Gastroesophageal sphincter (tissue), 4 donors: ENCODE measurements at regions not wholly inside any gene's neighbourhood (a gene's known extent, or its start where the extent isn't known, plus 50 kb on each side); places are given as distances from the start of the nearest gene placed in this dataset.

Source experiments
- ATAC-seq: fragments of 150-250 bp; one replicate; pipeline ENCODE4 v1.9.1; 2016; ENCODE audit warnings: mild to moderate bottlenecking, moderate library complexity
- H3K27ac ChIP-seq, 4 donors: fragments of 200-600 bp; sonication (generic) in 3 of 4; 1 replicate in 3 of 4; 2 replicates in 1 of 4; pipeline ENCODE4 v1.5.1; 2016 to 2019
- H3K27me3 ChIP-seq: fragments of 200-600 bp; sonication (generic); one replicate; pipeline ENCODE4 v1.5.1; 2019
- H3K36me3 ChIP-seq, 2 donors: fragments of 200-600 bp; sonication (generic); one replicate each; pipeline ENCODE4 v1.5.1; 2019; ENCODE audit warnings: control low read depth in 1 of 2
- H3K4me1 ChIP-seq, 3 donors: fragments of 200-600 bp; sonication (generic); 1 replicate in 2 of 3; 2 replicates in 1 of 3; pipeline ENCODE4 v1.5.1; 2016 to 2019; ENCODE audit warnings: control low read depth in 2 of 3
- H3K4me3 ChIP-seq, 2 donors: fragments of 200-600 bp; sonication (generic); one replicate each; pipeline ENCODE4 v1.5.1; 2019; ENCODE audit warnings: mild to moderate bottlenecking in 1 of 2, moderate library complexity in 1 of 2
- H3K9me3 ChIP-seq, 3 donors: fragments of 200-600 bp; sonication (generic); one replicate each; pipeline ENCODE4 v1.5.1; 2017 to 2019; ENCODE audit warnings: control low read depth in 2 of 3
- CTCF ChIP-seq, 4 experiments: fragments of 200-600 bp in 2 of 4; fragments of 450-650 bp in 2 of 4; sonication (generic) in 1 of 4; IDR thresholded peaks; one replicate each; pipeline ENCODE4 v1.5.1; 2017 to 2019; ENCODE audit warnings: antibody characterized with exemption in 4 of 4, mild to moderate bottlenecking in 2 of 4, moderate library complexity in 2 of 4
- EP300 ChIP-seq: sonication (generic); formaldehyde crosslinking; IDR thresholded peaks from one replicate; pipeline ENCODE4 v1.6.1; 2017; ENCODE audit warnings: antibody characterized with exemption, mild to moderate bottlenecking
- POLR2A ChIP-seq, 2 donors: fragments of 450-650 bp; IDR thresholded peaks; one replicate each; pipeline ENCODE4 v1.6.1; 2017; ENCODE audit warnings: antibody characterized with exemption in 2 of 2, mild to moderate bottlenecking in 2 of 2, moderate library complexity in 1 of 2
- POLR2AphosphoS5 ChIP-seq: sonication (generic); formaldehyde crosslinking; IDR thresholded peaks from one replicate; pipeline ENCODE4 v1.6.1; 2017; ENCODE audit warnings: antibody characterized with exemption
- WGBS, 2 donors: methylation state at CpG; one replicate each; pipeline ENCODE4 v1.1.5; 2018; ENCODE audit warnings: low coverage in 1 of 2; 5-methylcytosine and 5-hydroxymethylcytosine counted together

- TF ChIP-seq POLR2AphosphoS5 (no peak), POLR2A (IDR thresholded peaks at IDR 0.05) (no peak), CTCF (IDR thresholded peaks at IDR 0.05) (no peak), EP300 (no peak)
- Histone ChIP-seq H3K36me3 (no peaks in the 10 kb centered on the region), H3K4me3 (no peak overlapping the region), H3K9me3 (no peaks in the 10 kb centered on the region), H3K27ac (no peak overlapping the region), H3K27me3 (no peaks in the 10 kb centered on the region), H3K4me1 (peaks cover 0 to 7% (median 0%) of the 10 kb centered on the region in 3 donors)
- 71 to 75% methylated on average over 2 to 4 of the region's 4 CpGs for WGBS, 2 donors
- ATAC-seq: no peak
Observed at GRCh38 chr2:22887426-22887825, 497.6 kb upstream of the KLHL29 start.

- H3K4me1 ChIP-seq: peaks cover 0 to 3% (median 0%) of the 10 kb centered on the region in 3 donors
- TF ChIP-seq CTCF (IDR thresholded peaks at IDR 0.05) (no peak), EP300 (no peak), POLR2AphosphoS5 (no peak), POLR2A (IDR thresholded peaks at IDR 0.05) (no peak)
- H3K36me3 ChIP-seq: no peaks in the 10 kb centered on the region
- no peak for ATAC-seq
- H3K9me3 ChIP-seq: no peaks in the 10 kb centered on the region
- H3K27me3 ChIP-seq: no peaks in the 10 kb centered on the region
- no peak overlapping the region for H3K4me3 ChIP-seq
- no peak overlapping the region for H3K27ac ChIP-seq
- WGBS, 2 donors: 79 to 93% methylated on average over 7 to 8 of the region's 8 CpGs
Observed at GRCh38 chr2:22887845-22888244, 497.1 kb upstream of the KLHL29 start.

GRCh38 chr2:22890132-22890531 lies 494.8 kb upstream of the KLHL29 start:
- ATAC-seq: no peak
- Histone ChIP-seq H3K9me3 (no peaks in the 10 kb centered on the region), H3K27me3 (no peaks in the 10 kb centered on the region), H3K4me3 (no peak overlapping the region), H3K36me3 (no peaks in the 10 kb centered on the region), H3K27ac (no peak overlapping the region), H3K4me1 (no peaks in the 10 kb centered on the region)
- TF ChIP-seq POLR2AphosphoS5 (no peak), POLR2A (IDR thresholded peaks at IDR 0.05) (no peak), CTCF (IDR thresholded peaks at IDR 0.05) (no peak), EP300 (no peak)
- WGBS, 2 donors: 90 to 100% methylated on average over 2 of the region's 5 CpGs

- Histone ChIP-seq H3K9me3 (no peaks in the 10 kb centered on the region), H3K4me1 (no peaks in the 10 kb centered on the region), H3K36me3 (no peaks in the 10 kb centered on the region), H3K4me3 (no peak overlapping the region), H3K27me3 (no peaks in the 10 kb centered on the region), H3K27ac (no peak overlapping the region)
- TF ChIP-seq CTCF (IDR thresholded peaks at IDR 0.05): no peak
- no peak for TF ChIP-seq POLR2AphosphoS5
- TF ChIP-seq EP300: no peak
- TF ChIP-seq POLR2A (IDR thresholded peaks at IDR 0.05): no peak
- WGBS, 2 donors: 84 to 88% methylated on average over 12 to 13 of the region's 13 CpGs
- no peak for ATAC-seq
Observed at GRCh38 chr2:22893761-22894517, 491.0 kb upstream of the KLHL29 start.

- no peak overlapping the region for H3K4me3 ChIP-seq
- H3K4me1 ChIP-seq: no peaks in the 10 kb centered on the region
- no peak overlapping the region for H3K27ac ChIP-seq
- H3K36me3 ChIP-seq: no peaks in the 10 kb centered on the region
- 44 to 52% methylated on average over 2 of the region's 2 CpGs for WGBS, 2 donors
- no peaks in the 10 kb centered on the region for H3K27me3 ChIP-seq
- ATAC-seq: no peak
- TF ChIP-seq POLR2AphosphoS5: no peak
- TF ChIP-seq CTCF (IDR thresholded peaks at IDR 0.05): no peak
- no peak for TF ChIP-seq EP300
- TF ChIP-seq POLR2A (IDR thresholded peaks at IDR 0.05): no peak
- H3K9me3 ChIP-seq: no peaks in the 10 kb centered on the region
Observed at GRCh38 chr2:22894761-22895160, 490.2 kb upstream of the KLHL29 start.
